ENCODE measurements at regions not wholly inside any gene's neighbourhood (a gene's known extent, or its start where the extent isn't known, plus 50 kb on each side); places are given as distances from the start of the nearest gene placed in this dataset.

- no peak overlapping the region for H3K4me2 ChIP-seq (ENCODE audit: low read length)
- H3K9ac ChIP-seq (ENCODE audit: low read length), result no peak overlapping the region
- H2BK120ac ChIP-seq (ENCODE audit: low read depth, low read length), result no peak overlapping the region
- no peak overlapping the region for H3K4me3 ChIP-seq (ENCODE audit: low read length)
- H3K23ac ChIP-seq (ENCODE audit: low read length), result no peak overlapping the region
- no peaks in the 10 kb centered on the region for H3K36me3 ChIP-seq (ENCODE audit: control insufficient read depth, insufficient read depth, low read length)
- H3K4ac ChIP-seq (ENCODE audit: low read depth, low read length), result no peak overlapping the region
- no peaks in the 10 kb centered on the region for H3K4me1 ChIP-seq (ENCODE audit: control insufficient read depth, low read depth, low read length)
- no peak overlapping the region for H4K5ac ChIP-seq (ENCODE audit: low read length)
- no peaks in the 10 kb centered on the region for H3K79me1 ChIP-seq (ENCODE audit: low read length)
- H3K18ac ChIP-seq (ENCODE audit: low read length), result no peak overlapping the region
- no peak overlapping the region for H4K8ac ChIP-seq (ENCODE audit: low read depth, low read length)
- no peak overlapping the region for H3K56ac ChIP-seq (ENCODE audit: low read length)
- no peak overlapping the region for H2BK5ac ChIP-seq (ENCODE audit: low read length)
- DNase-seq, result no peak
- no CpG with 5 or more reads among the region's 3 CpGs for WGBS (ENCODE audit: extremely low coverage, insufficient coverage, low lambda C conversion rate)
- H2BK15ac ChIP-seq (replicated peaks; ENCODE audit: low read depth), result no peak overlapping the region
- H2AK5ac ChIP-seq (ENCODE audit: low read length), result no peak overlapping the region
- H3K27ac ChIP-seq (ENCODE audit: low read depth, low read length), result no peak overlapping the region
- no peaks in the 10 kb centered on the region for H3K27me3 ChIP-seq (ENCODE audit: insufficient read depth, low read length, poor library complexity)
- no peaks in the 10 kb centered on the region for H3K79me2 ChIP-seq (ENCODE audit: control insufficient read depth, insufficient read depth, low read length)
Measured at GRCh38 chr20:19141998-19142397, 70.4 kb upstream of the SLC24A3 start.

DNA sequence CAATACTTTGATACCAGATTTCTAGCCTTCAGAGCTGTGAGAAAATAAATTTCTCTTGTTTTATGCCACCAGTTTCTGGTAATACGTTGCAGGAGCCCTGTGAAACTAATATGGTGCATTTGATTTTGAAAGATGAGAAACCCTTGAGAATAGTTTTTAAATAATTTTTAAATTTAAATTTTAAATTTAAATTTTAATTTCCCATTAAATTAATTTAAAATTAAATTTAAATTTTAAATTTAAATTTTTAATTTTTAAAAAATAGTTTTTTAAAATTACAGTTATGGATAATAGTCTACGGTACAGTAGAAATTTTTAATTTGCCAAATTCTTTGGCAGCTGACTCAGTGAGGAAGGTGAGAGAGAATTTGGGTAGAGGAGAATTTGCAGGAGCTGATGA, 68.6 kb upstream of the SLC24A3 start:
- WGBS (ENCODE audit: extremely low coverage, insufficient coverage, low lambda C conversion rate), result 100% methylated on average over 1 of the region's 2 CpGs
- H3K27me3 ChIP-seq (ENCODE audit: insufficient read depth, low read length, poor library complexity), result no peaks in the 10 kb centered on the region
- no peak overlapping the region for H3K23ac ChIP-seq (ENCODE audit: low read length)
- H2BK15ac ChIP-seq (replicated peaks; ENCODE audit: low read depth), result no peak overlapping the region
- no peak for DNase-seq
- H4K8ac ChIP-seq (ENCODE audit: low read depth, low read length), result no peak overlapping the region
- no peaks in the 10 kb centered on the region for H3K36me3 ChIP-seq (ENCODE audit: control insufficient read depth, insufficient read depth, low read length)
- H3K4me1 ChIP-seq (ENCODE audit: control insufficient read depth, low read depth, low read length), result no peaks in the 10 kb centered on the region
- no peak overlapping the region for H2BK5ac ChIP-seq (ENCODE audit: low read length)
- no peak overlapping the region for H2AK5ac ChIP-seq (ENCODE audit: low read length)
- H3K18ac ChIP-seq (ENCODE audit: low read length), result no peak overlapping the region
- no peak overlapping the region for H3K4me2 ChIP-seq (ENCODE audit: low read length)
- no peaks in the 10 kb centered on the region for H3K79me1 ChIP-seq (ENCODE audit: low read length)
- no peak overlapping the region for H3K9ac ChIP-seq (ENCODE audit: low read length)
- H3K4ac ChIP-seq (ENCODE audit: low read depth, low read length), result no peak overlapping the region
- no peak overlapping the region for H2BK120ac ChIP-seq (ENCODE audit: low read depth, low read length)
- H3K4me3 ChIP-seq (ENCODE audit: low read length), result no peak overlapping the region
- H4K5ac ChIP-seq (ENCODE audit: low read length), result no peak overlapping the region
- no peak overlapping the region for H3K56ac ChIP-seq (ENCODE audit: low read length)
- no peak overlapping the region for H3K27ac ChIP-seq (ENCODE audit: low read depth, low read length)
- no peaks in the 10 kb centered on the region for H3K79me2 ChIP-seq (ENCODE audit: control insufficient read depth, insufficient read depth, low read length)

DNA sequence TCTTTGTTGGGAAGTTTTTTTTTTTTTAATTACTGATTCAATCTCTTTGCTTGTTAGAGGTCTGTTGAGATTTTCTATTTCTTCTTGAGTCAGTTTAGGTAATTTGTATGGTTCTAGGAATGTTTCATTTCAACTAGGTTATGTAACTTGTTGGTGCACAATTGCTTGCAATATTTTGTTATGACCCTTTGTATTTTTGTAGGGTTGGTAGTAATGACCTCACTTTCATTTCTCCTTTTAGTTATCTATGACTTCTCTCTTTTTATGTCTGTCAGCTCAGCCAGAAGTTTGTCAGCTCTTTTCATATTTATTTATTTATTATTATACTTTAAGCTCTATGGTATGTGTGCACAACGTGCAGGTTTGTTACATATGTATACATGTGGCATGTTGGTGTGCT, 51.1 kb upstream of the SLC24A3 start:
- Histone ChIP-seq H3K23ac (ENCODE audit: low read length) (no peak overlapping the region), H2BK5ac (ENCODE audit: low read length) (no peak overlapping the region), H3K9ac (ENCODE audit: low read length) (no peak overlapping the region), H4K8ac (ENCODE audit: low read depth, low read length) (no peak overlapping the region), H2BK120ac (ENCODE audit: low read depth, low read length) (no peak overlapping the region), H3K56ac (ENCODE audit: low read length) (no peak overlapping the region), H2AK5ac (ENCODE audit: low read length) (no peak overlapping the region), H3K18ac (ENCODE audit: low read length) (no peak overlapping the region), H3K4me2 (ENCODE audit: low read length) (no peak overlapping the region), H3K4me3 (ENCODE audit: low read length) (no peak overlapping the region), H3K27me3 (ENCODE audit: insufficient read depth, low read length, poor library complexity) (no peaks in the 10 kb centered on the region), H4K5ac (ENCODE audit: low read length) (no peak overlapping the region), H3K79me2 (ENCODE audit: control insufficient read depth, insufficient read depth, low read length) (no peaks in the 10 kb centered on the region), H3K4ac (ENCODE audit: low read depth, low read length) (no peak overlapping the region), H3K27ac (ENCODE audit: low read depth, low read length) (no peak overlapping the region), H3K4me1 (ENCODE audit: control insufficient read depth, low read depth, low read length) (no peaks in the 10 kb centered on the region), H2BK15ac (replicated peaks; ENCODE audit: low read depth) (no peak overlapping the region), H3K36me3 (ENCODE audit: control insufficient read depth, insufficient read depth, low read length) (no peaks in the 10 kb centered on the region), H3K79me1 (ENCODE audit: low read length) (no peaks in the 10 kb centered on the region)
- no peak for DNase-seq
- no CpG with 5 or more reads among the region's 1 CpG for WGBS (ENCODE audit: extremely low coverage, insufficient coverage, low lambda C conversion rate)

All from mesendoderm (in vitro differentiated cells).